ENCODE measurements at regions not wholly inside any gene's neighbourhood (a gene's known extent, or its start where the extent isn't known, plus 50 kb on each side); places are given as distances from the start of the nearest gene placed in this dataset.

DNA sequence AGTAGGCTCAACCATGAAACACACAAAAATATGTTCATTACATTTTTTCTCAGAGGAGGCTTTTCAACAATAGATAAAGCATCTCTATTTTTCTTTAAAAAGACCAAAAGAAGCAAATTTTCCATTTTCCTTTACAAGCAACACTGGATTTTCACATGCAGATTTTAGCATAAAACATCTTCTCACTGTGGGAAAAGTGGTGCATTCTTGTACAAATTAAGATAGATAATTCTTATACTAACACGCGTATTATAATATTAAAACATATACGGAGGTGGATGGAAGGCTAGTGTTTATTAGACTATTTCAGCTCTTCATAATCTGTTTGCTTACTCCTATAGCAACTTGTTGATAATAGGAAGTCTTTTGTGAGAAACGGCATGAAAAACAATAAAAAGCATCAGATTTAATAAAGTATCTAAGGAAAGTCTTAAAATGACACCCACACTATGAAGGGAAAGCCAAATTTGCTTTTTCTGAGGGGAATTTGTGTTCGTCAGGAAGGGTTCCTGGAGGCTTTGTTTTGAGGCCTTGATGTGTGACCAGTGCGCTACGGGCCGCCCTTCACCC lies 529.6 kb downstream of the SOX2 start:
- no peaks in the 10 kb centered on the region for H3K27me3 ChIP-seq (replicated peaks; ENCODE audit: control insufficient read depth, insufficient read depth, low read length)
- intact Hi-C loops (cut with micrococcal nuclease; ENCODE audit: unreplicated experiment) = no loop called here
- Mint-ChIP-seq H3K9me3 (ENCODE audit: unreplicated experiment) (peaks cover 11% of the 10 kb centered on the region), H3K36me3 (ENCODE audit: insufficient read depth, unreplicated experiment) (no peaks in the 10 kb centered on the region), H3K27me3 (ENCODE audit: insufficient read depth, unreplicated experiment) (no peaks in the 10 kb centered on the region), H3K4me3 (ENCODE audit: unreplicated experiment) (no peak overlapping the region), H3K4me1 (ENCODE audit: low read depth, unreplicated experiment) (peaks cover 5% of the 10 kb centered on the region), H3K27ac (ENCODE audit: unreplicated experiment) (no peak overlapping the region)
- POLR2A ChIA-PET = no interaction called here
- CTCF ChIA-PET = no interaction called here
- TF ChIP-seq, protein P1, sequence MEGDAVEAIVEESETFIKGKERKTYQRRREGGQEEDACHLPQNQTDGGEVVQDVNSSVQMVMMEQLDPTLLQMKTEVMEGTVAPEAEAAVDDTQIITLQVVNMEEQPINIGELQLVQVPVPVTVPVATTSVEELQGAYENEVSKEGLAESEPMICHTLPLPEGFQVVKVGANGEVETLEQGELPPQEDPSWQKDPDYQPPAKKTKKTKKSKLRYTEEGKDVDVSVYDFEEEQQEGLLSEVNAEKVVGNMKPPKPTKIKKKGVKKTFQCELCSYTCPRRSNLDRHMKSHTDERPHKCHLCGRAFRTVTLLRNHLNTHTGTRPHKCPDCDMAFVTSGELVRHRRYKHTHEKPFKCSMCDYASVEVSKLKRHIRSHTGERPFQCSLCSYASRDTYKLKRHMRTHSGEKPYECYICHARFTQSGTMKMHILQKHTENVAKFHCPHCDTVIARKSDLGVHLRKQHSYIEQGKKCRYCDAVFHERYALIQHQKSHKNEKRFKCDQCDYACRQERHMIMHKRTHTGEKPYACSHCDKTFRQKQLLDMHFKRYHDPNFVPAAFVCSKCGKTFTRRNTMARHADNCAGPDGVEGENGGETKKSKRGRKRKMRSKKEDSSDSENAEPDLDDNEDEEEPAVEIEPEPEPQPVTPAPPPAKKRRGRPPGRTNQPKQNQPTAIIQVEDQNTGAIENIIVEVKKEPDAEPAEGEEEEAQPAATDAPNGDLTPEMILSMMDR (IDR thresholded peaks at IDR 0.05; ENCODE audit: insufficient read depth in 1 of 2, low read depth in 1 of 2, low read length in 1 of 2, severe bottlenecking in 1 of 2, unreplicated experiment in 1 of 2) = no peak
- no peaks in the 10 kb centered on the region for H3K36me3 ChIP-seq (ENCODE audit: control insufficient read depth, insufficient read depth, low read length)
- no peak overlapping the region for H3K4me3 ChIP-seq (ENCODE audit: low read depth, low read length)
- BruUV-seq (replicated peaks) = no TSS peak
- no peak for DNase-seq
- no peaks in the 10 kb centered on the region for H3K9me3 ChIP-seq
- H3K4me1 ChIP-seq = no peaks in the 10 kb centered on the region

DNA sequence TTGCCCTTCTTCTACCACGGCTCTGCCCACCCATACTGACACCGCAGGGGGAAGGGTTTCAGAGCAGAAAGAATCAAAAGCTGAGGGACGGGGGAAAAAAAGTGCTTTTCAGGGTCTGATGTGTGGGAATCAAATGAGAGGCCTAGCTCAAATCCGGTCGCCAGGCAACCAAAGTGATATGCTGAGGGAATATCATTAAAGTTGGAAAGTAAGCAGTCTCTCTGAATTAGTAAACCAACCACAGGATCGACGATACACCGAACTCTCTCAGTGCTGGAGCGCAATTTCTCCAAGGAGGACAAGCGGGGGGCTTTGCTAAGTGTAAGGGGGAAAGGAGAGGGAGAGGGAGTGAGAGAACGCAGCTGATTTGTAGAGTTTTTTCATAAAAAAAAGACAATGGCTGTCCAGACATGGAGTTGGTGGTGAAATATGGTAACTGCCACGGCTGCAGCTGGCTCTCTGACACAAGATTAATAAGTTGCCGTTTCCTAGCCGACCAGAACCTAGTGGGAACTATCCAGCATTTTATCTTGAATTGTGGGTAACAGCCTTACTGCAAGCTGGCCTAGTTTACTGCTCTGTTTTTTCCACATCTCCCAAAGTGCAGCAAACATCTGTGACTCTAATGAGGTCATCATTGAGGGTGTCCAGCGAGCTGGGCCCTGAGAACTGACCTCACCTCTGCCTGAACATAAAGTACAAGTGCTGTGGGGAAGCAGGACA lies 530.2 kb downstream of the SOX2 start:
- DNase-seq = no peak
- Mint-ChIP-seq H3K4me3 (ENCODE audit: unreplicated experiment) (no peak overlapping the region), H3K9me3 (ENCODE audit: unreplicated experiment) (peaks cover 11% of the 10 kb centered on the region), H3K36me3 (ENCODE audit: insufficient read depth, unreplicated experiment) (no peaks in the 10 kb centered on the region), H3K27ac (ENCODE audit: unreplicated experiment) (no peak overlapping the region), H3K27me3 (ENCODE audit: insufficient read depth, unreplicated experiment) (no peaks in the 10 kb centered on the region), H3K4me1 (ENCODE audit: low read depth, unreplicated experiment) (peaks cover 5% of the 10 kb centered on the region)
- TF ChIP-seq, protein P1 (IDR thresholded peaks at IDR 0.05; ENCODE audit: insufficient read depth in 1 of 2, low read depth in 1 of 2, low read length in 1 of 2, severe bottlenecking in 1 of 2, unreplicated experiment in 1 of 2) = no peak
- no peaks in the 10 kb centered on the region for H3K36me3 ChIP-seq (ENCODE audit: control insufficient read depth, insufficient read depth, low read length)
- intact Hi-C loops (cut with micrococcal nuclease; ENCODE audit: unreplicated experiment) = no loop called here
- H3K4me1 ChIP-seq = no peaks in the 10 kb centered on the region
- ChIA-PET CTCF (no interaction called here), POLR2A (no interaction called here)
- no peaks in the 10 kb centered on the region for H3K27me3 ChIP-seq (replicated peaks; ENCODE audit: control insufficient read depth, insufficient read depth, low read length)
- no peak overlapping the region for H3K4me3 ChIP-seq (ENCODE audit: low read depth, low read length)
- H3K9me3 ChIP-seq = no peaks in the 10 kb centered on the region
- BruUV-seq (replicated peaks) = no TSS peak

DNA sequence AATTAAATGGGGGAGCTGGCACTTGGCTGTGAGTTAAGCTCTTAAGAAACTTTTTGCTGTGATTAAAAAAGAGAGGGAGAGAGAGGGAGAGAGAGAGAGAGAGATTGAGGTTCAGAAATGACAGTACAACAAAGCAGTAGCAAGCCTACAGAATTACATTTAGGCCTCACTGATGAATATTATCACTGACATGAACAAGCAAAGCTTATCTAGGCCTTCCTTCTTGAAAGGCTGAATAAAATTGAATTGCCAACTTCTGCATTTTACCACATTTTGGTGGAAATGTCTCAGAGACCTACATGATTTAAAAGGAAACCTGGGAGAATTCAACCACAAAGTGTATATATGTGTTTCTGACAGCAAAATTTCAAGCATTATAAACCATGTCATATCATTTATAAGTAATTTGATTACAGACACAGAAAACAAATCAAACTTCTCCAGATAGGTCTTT lies 530.8 kb downstream of the SOX2 start:
- intact Hi-C loops (cut with micrococcal nuclease; ENCODE audit: unreplicated experiment) = no loop called here
- Histone ChIP-seq H3K4me3 (ENCODE audit: low read depth, low read length) (no peak overlapping the region), H3K27me3 (replicated peaks; ENCODE audit: control insufficient read depth, insufficient read depth, low read length) (no peaks in the 10 kb centered on the region), H3K9me3 (no peaks in the 10 kb centered on the region), H3K36me3 (ENCODE audit: control insufficient read depth, insufficient read depth, low read length) (no peaks in the 10 kb centered on the region), H3K4me1 (no peaks in the 10 kb centered on the region)
- ChIA-PET CTCF (no interaction called here), POLR2A (no interaction called here)
- DNase-seq = no peak
- no peaks in the 10 kb centered on the region for H3K27me3 Mint-ChIP-seq (ENCODE audit: insufficient read depth, unreplicated experiment)
- H3K36me3 Mint-ChIP-seq (ENCODE audit: insufficient read depth, unreplicated experiment) = no peaks in the 10 kb centered on the region
- H3K27ac Mint-ChIP-seq (ENCODE audit: unreplicated experiment) = no peak overlapping the region
- no TSS peak for BruUV-seq (replicated peaks)
- no peak overlapping the region for H3K4me3 Mint-ChIP-seq (ENCODE audit: unreplicated experiment)
- peaks cover 5% of the 10 kb centered on the region for H3K4me1 Mint-ChIP-seq (ENCODE audit: low read depth, unreplicated experiment)
- TF ChIP-seq, protein P1 (IDR thresholded peaks at IDR 0.05; ENCODE audit: insufficient read depth in 1 of 2, low read depth in 1 of 2, low read length in 1 of 2, severe bottlenecking in 1 of 2, unreplicated experiment in 1 of 2) = no peak
- peaks cover 11% of the 10 kb centered on the region for H3K9me3 Mint-ChIP-seq (ENCODE audit: unreplicated experiment)
